Chondrocyte (in vitro differentiated cells): ENCODE measurements at regions not wholly inside any gene's neighbourhood (a gene's known extent, or its start where the extent isn't known, plus 50 kb on each side); places are given as distances from the start of the nearest gene placed in this dataset.

Experiments
- DNase-seq: peaks from one replicate; pipeline ENCODE4 v3.0.0; 2021; ENCODE audit warnings: mixed read lengths, low spot score
- H3K27ac Mint-ChIP-seq: one replicate; pipeline ENCODE4 v1.8.0; 2021; ENCODE audit warnings: mild to moderate bottlenecking, moderate library complexity, mixed read lengths; ENCODE audit not compliant: unreplicated experiment
- H3K27me3 Mint-ChIP-seq: 2 replicates; pipeline ENCODE4 v1.8.0; 2021; ENCODE audit warnings: low read depth, mixed read lengths
- H3K36me3 Mint-ChIP-seq: 2 replicates; pipeline ENCODE4 v1.8.0; 2021; ENCODE audit warnings: low read depth, mixed read lengths
- H3K4me1 Mint-ChIP-seq: 2 replicates; pipeline ENCODE4 v1.8.0; 2021; ENCODE audit warnings: low read depth, mild to moderate bottlenecking, mixed read lengths
- H3K4me3 Mint-ChIP-seq: one replicate; pipeline ENCODE4 v1.8.0; 2021; ENCODE audit warnings: mild to moderate bottlenecking, moderate library complexity, mixed read lengths; ENCODE audit not compliant: unreplicated experiment
- H3K9me3 Mint-ChIP-seq: 2 replicates; pipeline ENCODE4 v1.8.0; 2021; ENCODE audit warnings: low read depth, mixed read lengths
- CTCF ChIP-seq: fragments of 200-600 bp; sonication (generic); IDR thresholded peaks from 2 replicates; pipeline ENCODE4 v1.5.0; 2021; ENCODE audit warnings: antibody characterized with exemption, mild to moderate bottlenecking, moderate library complexity

GRCh38 chr1:82465024-82465423 is 664.3 kb downstream of the ADGRL2 start:
- DNase-seq, result no peak
- Mint-ChIP-seq H3K4me1 (peaks cover 32% of the 10 kb centered on the region), H3K36me3 (no peaks in the 10 kb centered on the region), H3K9me3 (no peaks in the 10 kb centered on the region), H3K27ac (no peak overlapping the region), H3K4me3 (no peak overlapping the region), H3K27me3 (no peaks in the 10 kb centered on the region)
- no peak for TF ChIP-seq CTCF

- peaks cover 32% of the 10 kb centered on the region for H3K4me1 Mint-ChIP-seq
- H3K27ac Mint-ChIP-seq, result no peak overlapping the region
- DNase-seq, result no peak
- H3K36me3 Mint-ChIP-seq, result no peaks in the 10 kb centered on the region
- H3K9me3 Mint-ChIP-seq, result no peaks in the 10 kb centered on the region
- no peak for TF ChIP-seq CTCF
- no peaks in the 10 kb centered on the region for H3K27me3 Mint-ChIP-seq
- no peak overlapping the region for H3K4me3 Mint-ChIP-seq
These were observed 663.7 kb downstream of the ADGRL2 start for GRCh38 chr1:82464362-82465001.

- H3K4me3 Mint-ChIP-seq, result no peak overlapping the region
- H3K27ac Mint-ChIP-seq, result no peak overlapping the region
- no peaks in the 10 kb centered on the region for H3K9me3 Mint-ChIP-seq
- no peaks in the 10 kb centered on the region for H3K36me3 Mint-ChIP-seq
- DNase-seq, result no peak
- H3K4me1 Mint-ChIP-seq, result peaks cover 32% of the 10 kb centered on the region
- no peak for TF ChIP-seq CTCF
- no peaks in the 10 kb centered on the region for H3K27me3 Mint-ChIP-seq
These were observed 663.2 kb downstream of the ADGRL2 start for GRCh38 chr1:82463951-82464350.

- Mint-ChIP-seq H3K27ac (no peak overlapping the region), H3K36me3 (peaks cover 1% of the 10 kb centered on the region), H3K27me3 (no peaks in the 10 kb centered on the region), H3K4me1 (peaks cover 32% of the 10 kb centered on the region), H3K9me3 (no peaks in the 10 kb centered on the region), H3K4me3 (no peak overlapping the region)
- DNase-seq, result no peak
- TF ChIP-seq CTCF, result no peak
These were observed 661.6 kb downstream of the ADGRL2 start for GRCh38 chr1:82462366-82462765.

- no peak overlapping the region for H3K27ac Mint-ChIP-seq
- H3K27me3 Mint-ChIP-seq, result no peaks in the 10 kb centered on the region
- H3K9me3 Mint-ChIP-seq, result peaks cover 21% of the 10 kb centered on the region
- DNase-seq, result no peak
- no peak overlapping the region for H3K4me3 Mint-ChIP-seq
- no peak for TF ChIP-seq CTCF
- H3K36me3 Mint-ChIP-seq, result peaks cover 9% of the 10 kb centered on the region
- H3K4me1 Mint-ChIP-seq, result peaks cover 7% of the 10 kb centered on the region
These were observed 654.6 kb downstream of the ADGRL2 start for GRCh38 chr1:82455342-82455741.
